Loucy (cell line): ENCODE measurements at regions not wholly inside any gene's neighbourhood (a gene's known extent, or its start where the extent isn't known, plus 50 kb on each side); places are given as distances from the start of the nearest gene placed in this dataset.

Experiments
- EZH2phosphoT487 ChIP-seq: fragments of 200-600 bp; IDR thresholded peaks from 2 replicates; pipeline ENCODE4 v1.6.1; 2018; ENCODE audit warnings: antibody characterized with exemption, mild to moderate bottlenecking, moderate library complexity, borderline replicate concordance
- TF ChIP-seq, protein P1 (sequence below): fragments of 200-600 bp; sonication (generic); conservative IDR thresholded peaks from 2 replicates; pipeline ENCODE4 v1.5.1; 2014; ENCODE audit warnings: mild to moderate bottlenecking, antibody characterized with exemption, low read length

DNA sequence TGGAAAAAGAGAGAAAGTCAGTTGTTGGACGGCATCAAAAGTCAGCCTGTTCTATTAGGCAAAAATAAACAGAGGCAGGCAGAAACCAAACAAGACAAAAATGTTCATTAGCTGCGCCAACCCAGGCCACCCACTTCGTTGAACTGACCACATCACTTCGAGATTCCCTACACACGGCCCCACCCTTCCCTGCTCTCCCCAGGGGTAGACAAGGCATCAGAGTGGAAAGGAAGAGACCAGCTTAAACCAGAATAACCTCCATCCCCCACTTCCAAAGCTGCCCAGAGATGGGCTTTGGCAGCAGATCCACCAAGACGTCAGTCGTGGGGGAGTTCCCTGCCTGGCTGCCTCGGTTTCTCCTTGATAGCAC lies 204.6 kb upstream of the TSHZ3 start:
- TF ChIP-seq, protein P1, sequence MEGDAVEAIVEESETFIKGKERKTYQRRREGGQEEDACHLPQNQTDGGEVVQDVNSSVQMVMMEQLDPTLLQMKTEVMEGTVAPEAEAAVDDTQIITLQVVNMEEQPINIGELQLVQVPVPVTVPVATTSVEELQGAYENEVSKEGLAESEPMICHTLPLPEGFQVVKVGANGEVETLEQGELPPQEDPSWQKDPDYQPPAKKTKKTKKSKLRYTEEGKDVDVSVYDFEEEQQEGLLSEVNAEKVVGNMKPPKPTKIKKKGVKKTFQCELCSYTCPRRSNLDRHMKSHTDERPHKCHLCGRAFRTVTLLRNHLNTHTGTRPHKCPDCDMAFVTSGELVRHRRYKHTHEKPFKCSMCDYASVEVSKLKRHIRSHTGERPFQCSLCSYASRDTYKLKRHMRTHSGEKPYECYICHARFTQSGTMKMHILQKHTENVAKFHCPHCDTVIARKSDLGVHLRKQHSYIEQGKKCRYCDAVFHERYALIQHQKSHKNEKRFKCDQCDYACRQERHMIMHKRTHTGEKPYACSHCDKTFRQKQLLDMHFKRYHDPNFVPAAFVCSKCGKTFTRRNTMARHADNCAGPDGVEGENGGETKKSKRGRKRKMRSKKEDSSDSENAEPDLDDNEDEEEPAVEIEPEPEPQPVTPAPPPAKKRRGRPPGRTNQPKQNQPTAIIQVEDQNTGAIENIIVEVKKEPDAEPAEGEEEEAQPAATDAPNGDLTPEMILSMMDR: no peak
- no peak for TF ChIP-seq EZH2phosphoT487
